ENCODE measurements at regions not wholly inside any gene's neighbourhood (a gene's known extent, or its start where the extent isn't known, plus 50 kb on each side); places are given as distances from the start of the nearest gene placed in this dataset.
A peak's percentile ranks its signal among the peaks of the same experiment; 100 is the strongest.
"Not testable (repeated sequence)": the region's sequence is repeated elsewhere in the genome, so short reads cannot be mapped to it uniquely, and the experiment has no call there.

DNA sequence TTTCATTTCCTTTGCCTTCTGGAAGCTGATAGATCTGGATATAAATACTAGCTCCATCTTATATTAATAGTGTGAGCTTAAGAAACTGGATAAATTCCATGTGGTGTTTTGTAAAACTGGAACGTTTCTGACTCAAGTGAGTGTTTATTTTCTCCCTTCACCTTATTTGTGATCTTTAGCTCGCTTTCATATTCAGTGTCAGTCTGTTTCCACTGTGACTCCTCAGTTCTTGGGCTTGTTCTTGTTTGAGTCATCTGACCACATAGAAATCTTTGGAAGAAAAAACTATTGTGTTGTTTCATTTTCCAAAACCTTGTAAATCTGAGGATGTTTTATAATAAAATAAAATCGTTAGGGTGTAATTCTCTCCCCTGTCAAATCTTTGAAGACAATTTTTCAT is 186.4 kb downstream of the POLR1F start:
- TF ChIP-seq, protein P1, sequence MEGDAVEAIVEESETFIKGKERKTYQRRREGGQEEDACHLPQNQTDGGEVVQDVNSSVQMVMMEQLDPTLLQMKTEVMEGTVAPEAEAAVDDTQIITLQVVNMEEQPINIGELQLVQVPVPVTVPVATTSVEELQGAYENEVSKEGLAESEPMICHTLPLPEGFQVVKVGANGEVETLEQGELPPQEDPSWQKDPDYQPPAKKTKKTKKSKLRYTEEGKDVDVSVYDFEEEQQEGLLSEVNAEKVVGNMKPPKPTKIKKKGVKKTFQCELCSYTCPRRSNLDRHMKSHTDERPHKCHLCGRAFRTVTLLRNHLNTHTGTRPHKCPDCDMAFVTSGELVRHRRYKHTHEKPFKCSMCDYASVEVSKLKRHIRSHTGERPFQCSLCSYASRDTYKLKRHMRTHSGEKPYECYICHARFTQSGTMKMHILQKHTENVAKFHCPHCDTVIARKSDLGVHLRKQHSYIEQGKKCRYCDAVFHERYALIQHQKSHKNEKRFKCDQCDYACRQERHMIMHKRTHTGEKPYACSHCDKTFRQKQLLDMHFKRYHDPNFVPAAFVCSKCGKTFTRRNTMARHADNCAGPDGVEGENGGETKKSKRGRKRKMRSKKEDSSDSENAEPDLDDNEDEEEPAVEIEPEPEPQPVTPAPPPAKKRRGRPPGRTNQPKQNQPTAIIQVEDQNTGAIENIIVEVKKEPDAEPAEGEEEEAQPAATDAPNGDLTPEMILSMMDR (IDR thresholded peaks at IDR 0.05): no peak
- no peak overlapping the region for H3K27ac ChIP-seq
- H3K27me3 ChIP-seq: no peaks in the 10 kb centered on the region
- intact Hi-C loops (cut with DNase I): no loop called here
- ATAC-seq (no peak), DNase-seq (no peak)
- no peak overlapping the region for H3K4me3 ChIP-seq
- H3K4me1 ChIP-seq: no peaks in the 10 kb centered on the region
- no peaks in the 10 kb centered on the region for H3K36me3 ChIP-seq
- H3K9me3 ChIP-seq: peaks cover 0 to 2% of the 10 kb centered on the region in 2 donors

DNA sequence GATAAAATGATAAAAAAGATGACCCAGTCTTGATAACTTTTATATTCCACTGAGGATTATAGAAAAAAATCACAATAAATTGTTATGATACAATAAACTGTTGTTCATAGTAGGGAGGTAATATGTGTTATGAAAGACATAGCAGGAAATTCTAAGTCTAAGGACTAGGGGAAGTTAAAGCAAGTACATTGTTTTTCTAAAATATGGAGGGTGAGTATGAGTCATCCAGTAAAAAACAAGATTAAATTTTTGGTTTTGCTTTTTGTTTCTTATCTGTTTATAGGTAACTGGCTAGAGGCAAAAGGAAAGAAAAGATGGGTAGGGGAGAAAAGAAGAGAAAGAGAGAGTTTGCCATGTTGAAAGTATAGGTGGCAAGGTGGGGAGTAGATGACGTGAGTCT is 188.4 kb downstream of the POLR1F start:
- no peaks in the 10 kb centered on the region for H3K4me1 ChIP-seq
- TF ChIP-seq, protein P1 (IDR thresholded peaks at IDR 0.05): no peak
- no peak overlapping the region for H3K27ac ChIP-seq
- peaks cover 0 to 2% of the 10 kb centered on the region in 2 donors for H3K9me3 ChIP-seq
- intact Hi-C loops (cut with DNase I): no loop called here
- H3K27me3 ChIP-seq: no peaks in the 10 kb centered on the region
- no peak overlapping the region for H3K4me3 ChIP-seq
- DNase-seq (no peak), ATAC-seq (no peak)
- H3K36me3 ChIP-seq: no peaks in the 10 kb centered on the region

DNA sequence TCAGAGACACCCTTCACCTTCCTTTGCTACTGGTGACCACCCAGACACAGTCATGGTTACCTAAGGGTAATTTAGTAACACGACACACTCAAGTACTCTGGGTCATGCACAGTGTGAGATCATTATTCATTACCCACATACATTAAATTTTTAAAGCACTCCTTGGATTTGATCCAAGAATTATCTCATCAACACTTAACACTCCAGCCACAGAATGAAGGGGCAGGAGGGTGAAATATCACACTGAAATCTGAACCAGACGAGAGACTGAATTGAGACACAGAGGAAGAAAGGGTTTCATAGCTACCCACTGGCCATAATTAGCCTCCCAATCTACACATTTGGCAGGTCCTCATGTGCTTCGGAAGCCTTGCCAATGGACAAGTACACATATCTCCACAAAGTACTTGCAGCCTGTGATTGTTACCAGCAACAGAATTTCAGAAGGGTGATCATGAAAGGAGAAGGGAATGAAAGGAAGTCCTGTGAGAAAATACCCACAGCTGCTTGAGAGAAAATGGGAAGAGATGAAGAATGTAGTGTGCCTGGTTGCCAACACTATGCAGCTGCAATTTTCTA is 189.3 kb downstream of the POLR1F start:
- intact Hi-C loops (cut with DNase I): no loop called here

DNA sequence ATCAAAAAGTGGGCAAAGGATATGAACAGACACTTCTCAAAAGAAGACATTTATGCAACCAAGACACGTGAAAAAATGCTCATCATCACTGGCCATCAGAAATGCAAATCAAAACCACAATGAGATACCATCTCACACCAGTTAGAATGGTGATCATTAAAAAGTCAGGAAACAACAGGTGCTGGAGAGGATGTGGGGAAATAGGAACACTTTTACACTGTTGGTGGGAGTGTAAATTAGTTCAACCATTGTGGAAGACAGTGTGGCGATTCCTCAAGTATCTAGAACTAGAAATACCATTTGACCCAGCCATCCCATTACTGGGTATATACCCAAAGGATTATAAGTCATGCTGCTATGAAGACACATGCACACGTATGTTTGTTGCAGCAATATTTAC is 191.3 kb downstream of the POLR1F start:
- H3K27ac ChIP-seq; H3K36me3 ChIP-seq; ATAC-seq; DNase-seq; H3K4me1 ChIP-seq; H3K27me3 ChIP-seq; intact Hi-C loops (cut with DNase I); H3K4me3 ChIP-seq; H3K9me3 ChIP-seq: not testable (repeated sequence)

More for the DNA sequence above, 189.3 kb downstream of the POLR1F start:
- DNase-seq: peak in 1 of 4 donors; percentile 3
- no peak for ATAC-seq
- Histone ChIP-seq H3K27ac (no peak overlapping the region), H3K4me1 (no peaks in the 10 kb centered on the region), H3K27me3 (no peaks in the 10 kb centered on the region), H3K36me3 (no peaks in the 10 kb centered on the region), H3K9me3 (peaks cover 0 to 2% of the 10 kb centered on the region in 2 donors), H3K4me3 (no peak overlapping the region)
- TF ChIP-seq, protein P1 (IDR thresholded peaks at IDR 0.05): no peak

DNA sequence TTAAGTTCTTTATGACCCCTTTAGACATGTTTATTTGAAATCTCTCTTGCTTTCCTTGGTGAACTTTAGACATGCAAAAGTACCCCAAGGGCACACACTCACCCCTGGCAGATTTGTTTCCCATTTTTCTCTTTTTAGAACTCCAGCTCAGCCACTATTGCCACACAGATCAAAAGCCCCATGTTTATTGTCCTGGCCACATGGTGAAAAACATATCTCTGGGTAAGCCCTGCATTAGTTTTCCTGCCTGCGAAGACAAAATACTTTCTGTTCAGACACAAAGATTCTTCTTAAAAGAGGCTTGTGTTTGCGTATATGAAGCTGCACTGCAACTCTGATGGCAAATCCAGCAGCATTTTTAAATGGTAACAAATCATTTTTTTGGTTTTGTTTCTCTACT is 200.0 kb downstream of the POLR1F start:
- DNase-seq: no peak
- H3K4me1 ChIP-seq: no peaks in the 10 kb centered on the region
- no peak overlapping the region for H3K27ac ChIP-seq
- H3K4me3 ChIP-seq: no peak overlapping the region
- H3K36me3 ChIP-seq: no peaks in the 10 kb centered on the region
- ATAC-seq: no peak
- H3K9me3 ChIP-seq: no peaks in the 10 kb centered on the region
- no peaks in the 10 kb centered on the region for H3K27me3 ChIP-seq
- intact Hi-C loops (cut with DNase I): no loop called here
- TF ChIP-seq, protein P1 (IDR thresholded peaks at IDR 0.05): no peak

DNA sequence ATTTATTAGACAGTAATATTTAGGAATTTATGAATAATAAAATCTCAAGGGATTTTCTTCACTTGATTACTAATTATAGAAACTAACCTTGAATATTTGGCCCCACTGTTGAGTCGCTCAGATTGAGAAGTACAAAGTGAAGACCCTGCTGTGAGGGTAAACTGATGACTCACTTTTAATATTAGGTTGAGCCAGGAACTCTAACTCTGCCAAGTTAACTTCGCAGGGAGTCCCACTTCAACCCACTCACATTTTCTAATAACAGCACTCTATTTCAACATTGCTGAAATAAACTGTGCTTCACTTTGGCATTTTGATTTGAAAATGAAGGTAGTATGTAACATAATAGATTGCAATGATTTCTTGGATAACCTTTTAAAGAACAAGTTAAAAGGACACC is 200.7 kb downstream of the POLR1F start:
- intact Hi-C loops (cut with DNase I): no loop called here
- no peaks in the 10 kb centered on the region for H3K36me3 ChIP-seq
- H3K27me3 ChIP-seq: no peaks in the 10 kb centered on the region
- TF ChIP-seq, protein P1 (IDR thresholded peaks at IDR 0.05): no peak
- no peak overlapping the region for H3K27ac ChIP-seq
- no peak for ATAC-seq
- H3K9me3 ChIP-seq: no peaks in the 10 kb centered on the region
- DNase-seq: no peak
- no peaks in the 10 kb centered on the region for H3K4me1 ChIP-seq
- H3K4me3 ChIP-seq: no peak overlapping the region

Data from left lung (tissue), 4 donors.